DND-41 (cell line): ENCODE measurements at regions not wholly inside any gene's neighbourhood (a gene's known extent, or its start where the extent isn't known, plus 50 kb on each side); places are given as distances from the start of the nearest gene placed in this dataset.

ENCODE experiments used
- ATAC-seq: fragments of 200-7000 bp; cut with Tn5 transposase; 3 replicates; pipeline ENCODE4 v1.9.1; 2021; ENCODE audit warnings: low read depth; ENCODE audit not compliant: insufficient read depth
- DNase-seq: peaks from one replicate; pipeline ENCODE4 v3.0.0-alpha.2; 2020
- H2AFZ ChIP-seq: 2 replicates; pipeline ENCODE4 v1.6.0; 2012; ENCODE audit warnings: low read depth, low read length
- H3K27ac ChIP-seq: 2 replicates; pipeline ENCODE4 v1.5.1; 2012; ENCODE audit warnings: low read length, inconsistent platforms
- H3K27me3 ChIP-seq: fragments of 200-600 bp; sonication (generic); 2 replicates; pipeline ENCODE4 v1.6.0; 2012; ENCODE audit warnings: low read length, mild to moderate bottlenecking, inconsistent platforms; ENCODE audit not compliant: insufficient read depth, poor library complexity
- H3K36me3 ChIP-seq: 2 replicates; pipeline ENCODE4 v1.5.1; 2012; ENCODE audit warnings: low read length, inconsistent platforms; ENCODE audit not compliant: insufficient read depth
- H3K4me1 ChIP-seq: 2 replicates; pipeline ENCODE4 v1.5.1; 2012; ENCODE audit warnings: mild to moderate bottlenecking, low read length; ENCODE audit not compliant: insufficient read depth
- H3K4me2 ChIP-seq: 2 replicates; pipeline ENCODE4 v1.6.0; 2012; ENCODE audit warnings: mild to moderate bottlenecking, moderate library complexity, low read length, inconsistent platforms; ENCODE audit not compliant: insufficient read depth
- H3K4me3 ChIP-seq, 2 experiments: fragments of 200-600 bp in 1 of 2; shearing (Covaris generic) in 1 of 2; 2 replicates each; pipeline ENCODE4 v1.5.1; 2012 to 2016; ENCODE audit warnings: inconsistent platforms in 2 of 2, low read length in 2 of 2, mild to moderate bottlenecking in 2 of 2, low read depth in 1 of 2, moderate library complexity in 1 of 2
- H3K79me2 ChIP-seq: 2 replicates; pipeline ENCODE4 v1.6.0; 2012; ENCODE audit warnings: low read length, inconsistent platforms; ENCODE audit not compliant: insufficient read depth
- H3K9ac ChIP-seq: 2 replicates; pipeline ENCODE4 v1.6.0; 2012; ENCODE audit warnings: low read depth, mild to moderate bottlenecking, inconsistent platforms, low read length, moderate library complexity
- H3K9me3 ChIP-seq: 2 replicates; pipeline ENCODE4 v1.5.1; 2012; ENCODE audit warnings: low read length, moderate library complexity, mild to moderate bottlenecking, inconsistent platforms; ENCODE audit not compliant: insufficient read depth, severe bottlenecking
- H4K20me1 ChIP-seq: 2 replicates; pipeline ENCODE4 v1.6.0; 2012; ENCODE audit warnings: low read length; ENCODE audit not compliant: insufficient read depth
- EZH2 ChIP-seq: IDR thresholded peaks from 3 replicates; pipeline ENCODE4 v1.6.1; 2012; ENCODE audit warnings: borderline replicate concordance, low read depth, mild to moderate bottlenecking, moderate library complexity, low read length, inconsistent platforms; ENCODE audit not compliant: severe bottlenecking
- TF ChIP-seq, protein P1 (sequence below): IDR thresholded peaks from 2 replicates; pipeline ENCODE4 v1.5.1; 2012; ENCODE audit warnings: borderline replicate concordance, low read length, moderate library complexity, mild to moderate bottlenecking; ENCODE audit not compliant: poor library complexity, severe bottlenecking; ENCODE audit errors: extremely low read depth

GRCh38 chr4:82261084-82261483, 112.7 kb downstream of the HNRNPD start:
- no peak for ATAC-seq
- DNase-seq = no peak
- Histone ChIP-seq H2AFZ (no peak overlapping the region), H3K36me3 (no peaks in the 10 kb centered on the region), H4K20me1 (no peaks in the 10 kb centered on the region), H3K4me2 (no peak overlapping the region), H3K4me1 (no peaks in the 10 kb centered on the region), H3K79me2 (no peaks in the 10 kb centered on the region), H3K27me3 (no peaks in the 10 kb centered on the region), H3K4me3 (no peak overlapping the region), H3K9ac (no peak overlapping the region), H3K9me3 (no peaks in the 10 kb centered on the region), H3K27ac (no peak overlapping the region)
- no peak for TF ChIP-seq EZH2
- TF ChIP-seq, protein P1, sequence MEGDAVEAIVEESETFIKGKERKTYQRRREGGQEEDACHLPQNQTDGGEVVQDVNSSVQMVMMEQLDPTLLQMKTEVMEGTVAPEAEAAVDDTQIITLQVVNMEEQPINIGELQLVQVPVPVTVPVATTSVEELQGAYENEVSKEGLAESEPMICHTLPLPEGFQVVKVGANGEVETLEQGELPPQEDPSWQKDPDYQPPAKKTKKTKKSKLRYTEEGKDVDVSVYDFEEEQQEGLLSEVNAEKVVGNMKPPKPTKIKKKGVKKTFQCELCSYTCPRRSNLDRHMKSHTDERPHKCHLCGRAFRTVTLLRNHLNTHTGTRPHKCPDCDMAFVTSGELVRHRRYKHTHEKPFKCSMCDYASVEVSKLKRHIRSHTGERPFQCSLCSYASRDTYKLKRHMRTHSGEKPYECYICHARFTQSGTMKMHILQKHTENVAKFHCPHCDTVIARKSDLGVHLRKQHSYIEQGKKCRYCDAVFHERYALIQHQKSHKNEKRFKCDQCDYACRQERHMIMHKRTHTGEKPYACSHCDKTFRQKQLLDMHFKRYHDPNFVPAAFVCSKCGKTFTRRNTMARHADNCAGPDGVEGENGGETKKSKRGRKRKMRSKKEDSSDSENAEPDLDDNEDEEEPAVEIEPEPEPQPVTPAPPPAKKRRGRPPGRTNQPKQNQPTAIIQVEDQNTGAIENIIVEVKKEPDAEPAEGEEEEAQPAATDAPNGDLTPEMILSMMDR = no peak

DNA sequence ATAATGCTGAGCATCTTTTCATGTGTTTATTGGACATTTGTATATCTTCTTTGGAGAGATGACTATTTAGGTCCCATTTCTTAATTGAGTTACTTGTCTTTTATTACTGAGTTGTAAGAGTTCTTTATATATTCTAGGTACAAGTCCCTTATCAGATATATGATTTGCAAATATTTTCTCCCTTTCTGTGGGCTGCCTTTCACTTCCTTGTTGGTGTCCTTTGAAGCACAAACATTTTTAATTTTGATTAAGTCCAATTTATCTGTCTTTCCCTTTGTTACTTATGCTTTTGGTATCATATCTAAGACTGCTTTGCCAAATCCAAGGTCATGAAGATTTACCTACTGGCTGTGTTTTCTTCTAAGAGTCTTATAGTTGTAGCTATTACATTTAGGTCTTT, 113.2 kb downstream of the HNRNPD start:
- no peaks in the 10 kb centered on the region for H3K79me2 ChIP-seq
- H3K36me3 ChIP-seq = no peaks in the 10 kb centered on the region
- no peak overlapping the region for H3K4me2 ChIP-seq
- DNase-seq = no peak
- H3K9ac ChIP-seq = no peak overlapping the region
- ATAC-seq = no peak
- H3K9me3 ChIP-seq = no peaks in the 10 kb centered on the region
- no peak for TF ChIP-seq EZH2
- TF ChIP-seq, protein P1 = no peak
- no peaks in the 10 kb centered on the region for H4K20me1 ChIP-seq
- no peaks in the 10 kb centered on the region for H3K4me1 ChIP-seq
- H3K27ac ChIP-seq = no peak overlapping the region
- no peaks in the 10 kb centered on the region for H3K27me3 ChIP-seq
- H2AFZ ChIP-seq = no peak overlapping the region
- H3K4me3 ChIP-seq = no peak overlapping the region

- Histone ChIP-seq H3K4me2 (no peak overlapping the region), H3K9ac (no peak overlapping the region), H2AFZ (no peak overlapping the region), H3K79me2 (no peaks in the 10 kb centered on the region), H3K27ac (no peak overlapping the region), H3K9me3 (no peaks in the 10 kb centered on the region), H3K4me1 (no peaks in the 10 kb centered on the region), H4K20me1 (no peaks in the 10 kb centered on the region), H3K36me3 (no peaks in the 10 kb centered on the region), H3K4me3 (no peak overlapping the region), H3K27me3 (no peaks in the 10 kb centered on the region)
- DNase-seq = no peak
- TF ChIP-seq, protein P1 = no peak
- no peak for TF ChIP-seq EZH2
- no peak for ATAC-seq
Observed at GRCh38 chr4:82256718-82257117, 117.1 kb downstream of the HNRNPD start.

- no peak overlapping the region for H2AFZ ChIP-seq
- DNase-seq (no peak), ATAC-seq (no peak)
- no peaks in the 10 kb centered on the region for H3K79me2 ChIP-seq
- no peaks in the 10 kb centered on the region for H3K9me3 ChIP-seq
- H3K4me2 ChIP-seq = no peak overlapping the region
- no peak overlapping the region for H3K9ac ChIP-seq
- no peaks in the 10 kb centered on the region for H4K20me1 ChIP-seq
- no peak overlapping the region for H3K4me3 ChIP-seq
- H3K27me3 ChIP-seq = no peaks in the 10 kb centered on the region
- H3K27ac ChIP-seq = no peak overlapping the region
- H3K36me3 ChIP-seq = no peaks in the 10 kb centered on the region
- no peaks in the 10 kb centered on the region for H3K4me1 ChIP-seq
- TF ChIP-seq, protein P1 = no peak
- TF ChIP-seq EZH2 = no peak
Observed at GRCh38 chr4:82255657-82256056, 118.1 kb downstream of the HNRNPD start.
